IMR-90 (cell line): ENCODE measurements at regions not wholly inside any gene's neighbourhood (a gene's known extent, or its start where the extent isn't known, plus 50 kb on each side); places are given as distances from the start of the nearest gene placed in this dataset.

ENCODE experiments used
- ATAC-seq: fragments of 200-7000 bp; cut with Tn5 transposase; 2 replicates; pipeline ENCODE4 v1.9.1; 2020; ENCODE audit warnings: low read depth, mild to moderate bottlenecking, moderate library complexity
- BruUV-seq: library from RNA; stranded (reverse); fragments of 400-500 nt; replicated peaks from 2 replicates; lab custom pipeline; 2021; lab: Mats Ljungman, UMichigan
- CTCF ChIA-PET: fragments of 300-600 bp; formaldehyde crosslinking; extraction: SDS; loops from one replicate; lab custom pipeline; 2021; ENCODE audit warnings: antibody characterized with exemption; lab: Yijun Ruan, JAX
- POLR2A ChIA-PET: fragments of 300-600 bp; sonication (Branson Sonifier 250); formaldehyde crosslinking; loops from one replicate; lab custom pipeline; 2022; ENCODE audit warnings: antibody characterized with exemption; ENCODE audit not compliant: unreplicated experiment; lab: Charles Lee
- DNase-seq: peaks from one replicate; pipeline ENCODE4 v3.0.0; 2013
- H2AFZ ChIP-seq: replicated peaks from 2 replicates; pipeline ENCODE3; 2013; ENCODE audit warnings: low read length, mild to moderate bottlenecking; ENCODE audit not compliant: poor library complexity
- H2AK5ac ChIP-seq: 2 replicates; pipeline ENCODE4 v1.6.1; 2013; ENCODE audit warnings: low read depth, low read length, inconsistent platforms
- H2AK9ac ChIP-seq: replicated peaks from 2 replicates; pipeline ENCODE3; 2013; ENCODE audit warnings: mild to moderate bottlenecking, low read depth, low read length, moderate library complexity; ENCODE audit not compliant: poor library complexity
- H2BK120ac ChIP-seq: 2 replicates; pipeline ENCODE4 v1.6.1; 2013; ENCODE audit warnings: low read depth, low read length, inconsistent platforms
- H2BK15ac ChIP-seq: 3 replicates; pipeline ENCODE4 v1.6.1; 2013; ENCODE audit warnings: low read depth, low read length, inconsistent platforms
- H2BK20ac ChIP-seq: 2 replicates; pipeline ENCODE4 v1.6.1; 2013; ENCODE audit warnings: low read depth, mild to moderate bottlenecking, inconsistent platforms, low read length, moderate library complexity
- H2BK5ac ChIP-seq: 2 replicates; pipeline ENCODE4 v1.6.1; 2013; ENCODE audit warnings: mild to moderate bottlenecking, low read depth, low read length, inconsistent platforms; ENCODE audit not compliant: poor library complexity, severe bottlenecking
- H3K14ac ChIP-seq: replicated peaks from 2 replicates; pipeline ENCODE4 v1.6.1; 2013; ENCODE audit warnings: low read depth, low read length, inconsistent platforms
- H3K18ac ChIP-seq: 2 replicates; pipeline ENCODE4 v1.6.1; 2013; ENCODE audit warnings: low read depth, low read length, control low read depth
- H3K23ac ChIP-seq: 2 replicates; pipeline ENCODE4 v1.6.1; 2013; ENCODE audit warnings: low read depth, low read length, inconsistent platforms
- H3K27ac ChIP-seq: 2 replicates; pipeline ENCODE4 v1.5.1; 2013; ENCODE audit warnings: mild to moderate bottlenecking, control low read depth, low read length; ENCODE audit not compliant: insufficient read depth
- H3K27me3 ChIP-seq: 2 replicates; pipeline ENCODE4 v1.6.1; 2013; ENCODE audit warnings: low read length; ENCODE audit not compliant: control insufficient read depth, insufficient read depth
- H3K36me3 ChIP-seq: 2 replicates; pipeline ENCODE4 v1.6.1; 2013; ENCODE audit warnings: low read length, mixed read lengths; ENCODE audit not compliant: control insufficient read depth, insufficient read depth
- H3K4ac ChIP-seq: 2 replicates; pipeline ENCODE4 v1.6.1; 2013; ENCODE audit warnings: low read depth, low read length, inconsistent platforms
- H3K4me1 ChIP-seq: 2 replicates; pipeline ENCODE4 v1.6.1; 2013; ENCODE audit warnings: low read length, mixed read lengths; ENCODE audit not compliant: control insufficient read depth, insufficient read depth
- H3K4me2 ChIP-seq: 2 replicates; pipeline ENCODE4 v1.6.1; 2013; ENCODE audit warnings: low read depth, mild to moderate bottlenecking, control low read depth, low read length, moderate library complexity
- H3K4me3 ChIP-seq: 2 replicates; pipeline ENCODE4 v1.5.1; 2013; ENCODE audit warnings: low read depth, mild to moderate bottlenecking, control low read depth, low read length, moderate library complexity; ENCODE audit not compliant: insufficient read depth
- H3K56ac ChIP-seq: 2 replicates; pipeline ENCODE4 v1.6.1; 2013; ENCODE audit warnings: low read length, inconsistent platforms; ENCODE audit not compliant: insufficient read depth; ENCODE audit errors: extremely low read depth
- H3K79me1 ChIP-seq, 2 experiments: 2 replicates each; pipeline ENCODE4 v1.6.1; 2013; ENCODE audit warnings: low read length in 2 of 2, inconsistent platforms in 1 of 2, low read depth in 1 of 2
- H3K9ac ChIP-seq: 2 replicates; pipeline ENCODE4 v1.6.1; 2013; ENCODE audit warnings: low read depth, low read length, control low read depth
- H3K9me1 ChIP-seq: 2 replicates; pipeline ENCODE4 v1.6.1; 2013; ENCODE audit warnings: low read length, inconsistent platforms; ENCODE audit not compliant: insufficient read depth
- H3K9me3 ChIP-seq: 2 replicates; pipeline ENCODE4 v1.6.1; 2013; ENCODE audit warnings: low read length; ENCODE audit not compliant: control insufficient read depth, insufficient read depth
- H4K20me1 ChIP-seq: 2 replicates; pipeline ENCODE4 v1.6.1; 2013; ENCODE audit warnings: low read length, inconsistent platforms; ENCODE audit not compliant: insufficient read depth
- H4K5ac ChIP-seq: 2 replicates; pipeline ENCODE4 v1.6.1; 2013; ENCODE audit warnings: mild to moderate bottlenecking, low read depth, low read length, control low read depth
- H4K8ac ChIP-seq, 2 experiments: 2 replicates each; pipeline ENCODE4 v1.6.1; 2013; ENCODE audit warnings: low read depth in 2 of 2, low read length in 2 of 2, control low read depth in 1 of 2, inconsistent platforms in 1 of 2
- H4K91ac ChIP-seq: 2 replicates; pipeline ENCODE4 v1.6.1; 2013; ENCODE audit warnings: low read depth, low read length, inconsistent platforms; ENCODE audit not compliant: insufficient read depth
- CEBPB ChIP-seq: IDR thresholded peaks from 2 replicates; pipeline ENCODE4 v1.6.1; 2012; ENCODE audit warnings: low read depth, low read length, improper control_type of control experiment
- CTCF ChIP-seq: conservative IDR thresholded peaks from 2 replicates; pipeline ENCODE4 v1.5.1; 2012; ENCODE audit warnings: mild to moderate bottlenecking, low read depth, low read length, improper control_type of control experiment
- FOS ChIP-seq: fragments of 150-350 bp; IDR thresholded peaks from 2 replicates; pipeline ENCODE4 v1.6.1; 2016; ENCODE audit warnings: low read depth, low read length
- MAFK ChIP-seq: IDR thresholded peaks from 2 replicates; pipeline ENCODE4 v1.6.1; 2012; ENCODE audit warnings: low read depth, low read length, improper control_type of control experiment
- MAZ ChIP-seq: IDR thresholded peaks from 2 replicates; pipeline ENCODE4 v1.6.1; 2012; ENCODE audit warnings: low read depth, mild to moderate bottlenecking, low read length, improper control_type of control experiment, moderate library complexity, borderline replicate concordance
- RCOR1 ChIP-seq: IDR thresholded peaks from 2 replicates; pipeline ENCODE4 v1.6.1; 2012; ENCODE audit warnings: mild to moderate bottlenecking, low read length, improper control_type of control experiment; ENCODE audit not compliant: insufficient replicate concordance
- RFX5 ChIP-seq: IDR thresholded peaks from 2 replicates; pipeline ENCODE4 v1.8.0; 2012; ENCODE audit warnings: low read depth, mild to moderate bottlenecking, low read length, moderate library complexity
- SMC3 ChIP-seq: fragments of 150-350 bp; IDR thresholded peaks from 2 replicates; pipeline ENCODE4 v1.6.1; 2016; ENCODE audit warnings: low read depth, mild to moderate bottlenecking, antibody characterized with exemption, low read length, moderate library complexity
- USF2 ChIP-seq: fragments of 150-350 bp; IDR thresholded peaks from 2 replicates; pipeline ENCODE4 v1.6.1; 2017; ENCODE audit warnings: mild to moderate bottlenecking, antibody characterized with exemption, low read length, low read depth
- WGBS, 2 experiments: methylation state at CpG; one replicate each; pipeline versions ENCODE4 v1.1.5 to v1.1.7; 2013; ENCODE audit warnings: missing lambda C conversion rate in 2 of 2; ENCODE audit not compliant: insufficient read length in 1 of 2; ENCODE audit errors: extremely low coverage in 2 of 2; 5-methylcytosine and 5-hydroxymethylcytosine counted together
- dilution Hi-C: fragments of 300-500 bp; cut with HindIII; formaldehyde crosslinking; loops from one replicate; pipeline ENCODE4 v1.14.3; 2018; ENCODE audit warnings: low sequenced_read_pairs; ENCODE audit not compliant: unreplicated experiment
- in situ Hi-C: fragments of 300-500 bp; cut with MboI; formaldehyde crosslinking; loops from 3 replicates; pipeline ENCODE4 v1.14.3; 2019; ENCODE audit warnings: low sequenced_read_pairs, inconsistent platforms, mixed read lengths
- intact Hi-C: fragments of 100-400 bp; cut with micrococcal nuclease; formaldehyde crosslinking; loops from 2 replicates; pipeline ENCODE4 v1.10.0; 2022

- no peak overlapping the region for H2BK15ac ChIP-seq
- POLR2A ChIA-PET, result no interaction called here
- no peak overlapping the region for H2AK5ac ChIP-seq
- TF ChIP-seq USF2 (no peak), FOS (no peak), CTCF (no peak), CEBPB (no peak), SMC3 (no peak), RFX5 (no peak), MAZ (no peak), RCOR1 (no peak), MAFK (no peak)
- WGBS, 2 experiments, result no CpG with 5 or more reads among the region's 3 CpGs
- ATAC-seq (no peak), DNase-seq (no peak)
- H3K27me3 ChIP-seq, result no peaks in the 10 kb centered on the region
- H4K91ac ChIP-seq, result no peak overlapping the region
- 0 out of 2 replicates have a peak, but pooled peaks cover under 1% of the 10 kb centered on the region for H3K9me1 ChIP-seq
- H2AK9ac ChIP-seq, result no peak overlapping the region
- in situ Hi-C loops (no loop called here), dilution Hi-C loops (no loop called here), intact Hi-C loops (no loop called here)
- H4K20me1 ChIP-seq, result no peaks in the 10 kb centered on the region
- H3K56ac ChIP-seq, result no peak overlapping the region
- no peak overlapping the region for H2BK5ac ChIP-seq
- H3K14ac ChIP-seq, result no peak overlapping the region
- H3K9ac ChIP-seq, result no peak overlapping the region
- H3K36me3 ChIP-seq, result no peaks in the 10 kb centered on the region
- H2AFZ ChIP-seq, result no peak overlapping the region
- no peaks in the 10 kb centered on the region for H3K79me1 ChIP-seq
- peaks cover under 1% of the 10 kb centered on the region for H3K4me1 ChIP-seq
- no TSS peak for BruUV-seq
- H4K8ac ChIP-seq, result no peak overlapping the region
- no peak overlapping the region for H2BK20ac ChIP-seq
- no peak overlapping the region for H3K4me2 ChIP-seq
- CTCF ChIA-PET, result no interaction called here
- no peak overlapping the region for H2BK120ac ChIP-seq
- H3K18ac ChIP-seq, result no peak overlapping the region
- H3K4ac ChIP-seq, result no peak overlapping the region
- no peak overlapping the region for H3K23ac ChIP-seq
- H3K27ac ChIP-seq, result no peak overlapping the region
- H3K4me3 ChIP-seq, result no peak overlapping the region
- H3K9me3 ChIP-seq, result no peaks in the 10 kb centered on the region; the same call in 1 of the 2 replicates
- H4K5ac ChIP-seq, result no peak overlapping the region
Measured at GRCh38 chr1:221106616-221107015, 227.4 kb downstream of the HLX start.
